B cell (primary cell): ENCODE measurements at regions not wholly inside any gene's neighbourhood (a gene's known extent, or its start where the extent isn't known, plus 50 kb on each side); places are given as distances from the start of the nearest gene placed in this dataset.

Experiments used
- ATAC-seq: fragments of 200-7000 bp; cut with Tn5 transposase; one replicate; pipeline ENCODE4 v1.10.0; 2021; ENCODE audit warnings: low read depth, mild to moderate bottlenecking, moderate number of reproducible peaks, moderate library complexity
- CTCF ChIA-PET: fragments of 350-600 bp; sonication (Branson Sonifier 250); formaldehyde crosslinking; loops from one replicate; lab custom pipeline; 2021; ENCODE audit warnings: antibody characterized with exemption, inconsistent platforms; lab: Charles Lee
- POLR2A ChIA-PET: fragments of 350-600 bp; sonication (Branson Sonifier 250); formaldehyde crosslinking; loops from one replicate; lab custom pipeline; 2021; ENCODE audit warnings: antibody characterized with exemption; lab: Charles Lee
- DNase-seq: peaks from one replicate; pipeline ENCODE4 v3.0.0; 2013
- H2AFZ ChIP-seq: 2 replicates; pipeline ENCODE4 v1.6.1; 2012; ENCODE audit warnings: mild to moderate bottlenecking, low read depth, low read length; ENCODE audit not compliant: insufficient read depth, poor library complexity, severe bottlenecking
- H3K27ac ChIP-seq, 2 donors: 1 replicate in 1 of 2; 2 replicates in 1 of 2; pipeline ENCODE4 v1.5.1; 2012 to 2013; ENCODE audit warnings: low read length in 2 of 2, mild to moderate bottlenecking in 2 of 2, moderate library complexity in 1 of 2
- H3K27me3 ChIP-seq, 4 experiments: fragments of 200-600 bp in 1 of 4; sonication (generic) in 1 of 4; replicated peaks in 1 of 4; 1 replicate in 2 of 4; 2 replicates in 2 of 4; pipeline versions ENCODE4 v1.6.1 to v1.7.0; 2013 to 2016; ENCODE audit warnings: low read length in 3 of 4, mild to moderate bottlenecking in 2 of 4, mixed read lengths in 1 of 4, moderate library complexity in 1 of 4; ENCODE audit not compliant: insufficient read depth in 4 of 4, control insufficient read depth in 3 of 4; ENCODE audit errors: control extremely low read depth in 1 of 4
- H3K36me3 ChIP-seq, 2 experiments: replicated peaks in 1 of 2; 1 replicate in 1 of 2; 2 replicates in 1 of 2; pipeline versions ENCODE4 v1.6.1 to v1.7.1; 2013; ENCODE audit warnings: low read length in 1 of 2; ENCODE audit not compliant: insufficient read depth in 2 of 2, control insufficient read depth in 1 of 2; ENCODE audit errors: control extremely low read depth in 1 of 2, extremely low read depth in 1 of 2
- H3K4me1 ChIP-seq, 2 donors: fragments of 200-600 bp in 1 of 2; sonication (generic) in 1 of 2; 1 replicate in 1 of 2; 2 replicates in 1 of 2; pipeline versions ENCODE4 v1.5.1 to v1.6.1; 2013 to 2017; ENCODE audit warnings: low read length in 2 of 2; ENCODE audit not compliant: control insufficient read depth in 2 of 2, insufficient read depth in 2 of 2
- H3K4me2 ChIP-seq: replicated peaks from 2 replicates; pipeline ENCODE3; 2012; ENCODE audit warnings: mild to moderate bottlenecking, low read depth, low read length; ENCODE audit not compliant: poor library complexity, severe bottlenecking
- H3K4me3 ChIP-seq, 5 experiments: fragments of 200-600 bp in 1 of 5; sonication (generic) in 1 of 5; 1 replicate in 3 of 5; 2 replicates in 2 of 5; pipeline versions ENCODE4 v1.5.1 to v1.7.0; 2011 to 2016; ENCODE audit warnings: low read length in 4 of 5, mild to moderate bottlenecking in 4 of 5, low read depth in 2 of 5, control low read depth in 1 of 5, moderate library complexity in 1 of 5; ENCODE audit not compliant: insufficient read depth in 1 of 5; ENCODE audit errors: control extremely low read depth in 1 of 5, extremely low read depth in 1 of 5
- H3K79me2 ChIP-seq: fragments of 200-600 bp; sonication (generic); one replicate; pipeline ENCODE4 v1.6.0; 2016; ENCODE audit warnings: low read length; ENCODE audit not compliant: control insufficient read depth, insufficient read depth
- H3K9ac ChIP-seq: fragments of 200-600 bp; sonication (generic); 2 replicates; pipeline ENCODE4 v1.6.1; 2017; ENCODE audit warnings: mild to moderate bottlenecking, low read length, moderate library complexity
- H3K9me3 ChIP-seq, 3 donors: one replicate each; pipeline versions ENCODE4 v1.6.1 to v1.7.1; 2013; ENCODE audit warnings: low read length in 2 of 3; ENCODE audit not compliant: control insufficient read depth in 2 of 3, insufficient read depth in 1 of 3; ENCODE audit errors: control extremely low read depth in 1 of 3
- H4K20me1 ChIP-seq: 2 replicates; pipeline ENCODE4 v1.6.0; 2012; ENCODE audit warnings: mild to moderate bottlenecking, low read length; ENCODE audit not compliant: insufficient read depth, control insufficient read depth, poor library complexity, severe bottlenecking
- H3K27ac Mint-ChIP-seq: one replicate; pipeline ENCODE4 v1.8.0; 2021; ENCODE audit warnings: mixed read lengths
- H3K27me3 Mint-ChIP-seq: one replicate; pipeline ENCODE4 v1.8.0; 2021; ENCODE audit warnings: mixed read lengths
- H3K4me1 Mint-ChIP-seq: one replicate; pipeline ENCODE4 v1.8.0; 2021; ENCODE audit warnings: mixed read lengths
- H3K4me3 Mint-ChIP-seq: one replicate; pipeline ENCODE4 v1.8.0; 2021; ENCODE audit warnings: mixed read lengths
- H3K9me3 Mint-ChIP-seq: one replicate; pipeline ENCODE4 v1.8.0; 2022; ENCODE audit warnings: mixed read lengths; ENCODE audit not compliant: insufficient read depth
- EZH2 ChIP-seq: IDR thresholded peaks from 2 replicates; pipeline ENCODE4 v1.6.1; 2012; ENCODE audit warnings: borderline replicate concordance, low read depth, mild to moderate bottlenecking, moderate library complexity, low read length; ENCODE audit not compliant: insufficient read depth, poor library complexity, severe bottlenecking
- WGBS: methylation state at CpG from one replicate; pipeline ENCODE4 v1.1.5; 2013; ENCODE audit warnings: missing lambda C conversion rate; ENCODE audit not compliant: insufficient coverage; 5-methylcytosine and 5-hydroxymethylcytosine counted together
- intact Hi-C: fragments of 100-400 bp; cut with micrococcal nuclease; formaldehyde crosslinking; loops from one replicate; pipeline ENCODE4 v1.10.0; 2022
- TF ChIP-seq, protein P1 (sequence below): fragments of 200-600 bp; IDR thresholded peaks from one replicate; pipeline ENCODE4 v1.8.0; 2022; ENCODE audit warnings: antibody characterized with exemption, mild to moderate bottlenecking

DNA sequence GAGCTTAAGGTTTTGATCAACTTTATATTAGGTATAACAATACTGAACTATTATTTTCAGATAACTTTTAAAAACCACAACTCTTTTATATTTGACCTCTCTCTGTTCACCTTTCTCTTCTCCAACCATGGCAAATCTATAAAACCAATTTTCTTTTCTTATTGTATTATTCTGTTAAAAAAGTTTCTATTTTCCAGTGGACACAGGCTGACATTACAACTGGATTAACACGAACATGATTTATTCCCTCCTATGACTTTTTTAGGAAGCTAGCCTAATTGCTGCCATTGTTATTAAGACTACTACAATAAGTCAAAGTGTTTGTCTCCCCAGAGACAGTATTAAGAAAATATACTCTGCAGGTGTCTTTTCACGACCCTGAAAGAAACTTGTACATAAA lies 2291.1 kb upstream of the PCDH20 start:
- ChIA-PET POLR2A (no interaction called here), CTCF (no interaction called here)
- peaks cover 9% of the 10 kb centered on the region for H3K9me3 Mint-ChIP-seq
- no CpG with 5 or more reads among the region's 2 CpGs for WGBS
- H3K36me3 ChIP-seq: no peaks in the 10 kb centered on the region
- no peak overlapping the region for H3K4me3 Mint-ChIP-seq
- intact Hi-C loops: no loop called here
- no peak overlapping the region for H3K4me3 ChIP-seq
- no peaks in the 10 kb centered on the region for H3K27me3 ChIP-seq
- no peak overlapping the region for H3K27ac Mint-ChIP-seq
- ATAC-seq (no peak), DNase-seq (no peak)
- H3K4me1 Mint-ChIP-seq: no peaks in the 10 kb centered on the region
- TF ChIP-seq, protein P1, sequence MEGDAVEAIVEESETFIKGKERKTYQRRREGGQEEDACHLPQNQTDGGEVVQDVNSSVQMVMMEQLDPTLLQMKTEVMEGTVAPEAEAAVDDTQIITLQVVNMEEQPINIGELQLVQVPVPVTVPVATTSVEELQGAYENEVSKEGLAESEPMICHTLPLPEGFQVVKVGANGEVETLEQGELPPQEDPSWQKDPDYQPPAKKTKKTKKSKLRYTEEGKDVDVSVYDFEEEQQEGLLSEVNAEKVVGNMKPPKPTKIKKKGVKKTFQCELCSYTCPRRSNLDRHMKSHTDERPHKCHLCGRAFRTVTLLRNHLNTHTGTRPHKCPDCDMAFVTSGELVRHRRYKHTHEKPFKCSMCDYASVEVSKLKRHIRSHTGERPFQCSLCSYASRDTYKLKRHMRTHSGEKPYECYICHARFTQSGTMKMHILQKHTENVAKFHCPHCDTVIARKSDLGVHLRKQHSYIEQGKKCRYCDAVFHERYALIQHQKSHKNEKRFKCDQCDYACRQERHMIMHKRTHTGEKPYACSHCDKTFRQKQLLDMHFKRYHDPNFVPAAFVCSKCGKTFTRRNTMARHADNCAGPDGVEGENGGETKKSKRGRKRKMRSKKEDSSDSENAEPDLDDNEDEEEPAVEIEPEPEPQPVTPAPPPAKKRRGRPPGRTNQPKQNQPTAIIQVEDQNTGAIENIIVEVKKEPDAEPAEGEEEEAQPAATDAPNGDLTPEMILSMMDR: no peak
- no peak for TF ChIP-seq EZH2
- H3K4me1 ChIP-seq: no peaks in the 10 kb centered on the region
- H2AFZ ChIP-seq: no peak overlapping the region
- H3K27me3 Mint-ChIP-seq: no peaks in the 10 kb centered on the region
- no peaks in the 10 kb centered on the region for H4K20me1 ChIP-seq
- no peaks in the 10 kb centered on the region for H3K9me3 ChIP-seq
- no peak overlapping the region for H3K9ac ChIP-seq
- H3K4me2 ChIP-seq: no peak overlapping the region
- no peaks in the 10 kb centered on the region for H3K79me2 ChIP-seq
- no peak overlapping the region for H3K27ac ChIP-seq

GRCh38 chr13:63704521-63704920 lies 2288.9 kb upstream of the PCDH20 start:
- CTCF ChIA-PET: no interaction called here
- POLR2A ChIA-PET: no interaction called here
- Mint-ChIP-seq H3K4me1 (no peaks in the 10 kb centered on the region), H3K9me3 (peaks cover 9% of the 10 kb centered on the region), H3K4me3 (no peak overlapping the region), H3K27me3 (no peaks in the 10 kb centered on the region), H3K27ac (no peak overlapping the region)
- H3K27me3 ChIP-seq: no peaks in the 10 kb centered on the region
- no peak for ATAC-seq
- intact Hi-C loops: no loop called here
- no peak for TF ChIP-seq EZH2
- TF ChIP-seq, protein P1: no peak
- H2AFZ ChIP-seq: no peak overlapping the region
- H3K79me2 ChIP-seq: no peaks in the 10 kb centered on the region
- H3K27ac ChIP-seq: no peak overlapping the region
- no peaks in the 10 kb centered on the region for H4K20me1 ChIP-seq
- no peak overlapping the region for H3K9ac ChIP-seq
- no peak overlapping the region for H3K4me2 ChIP-seq
- H3K9me3 ChIP-seq: peaks cover 0 to 6% (median 0%) of the 10 kb centered on the region in 3 donors
- H3K4me3 ChIP-seq: no peak overlapping the region
- no peak for DNase-seq
- 87% methylated on average over 3 of the region's 4 CpGs for WGBS
- H3K4me1 ChIP-seq: no peaks in the 10 kb centered on the region
- no peaks in the 10 kb centered on the region for H3K36me3 ChIP-seq
